NCI-H1048 (cell line): ENCODE measurements at regions not wholly inside any gene's neighbourhood (a gene's known extent, or its start where the extent isn't known, plus 50 kb on each side); places are given as distances from the start of the nearest gene placed in this dataset.

Experiments
- DNase-seq: peaks from one replicate; lab custom pipeline; 2025; lab: John Stamatoyannopoulos, UW

DNA sequence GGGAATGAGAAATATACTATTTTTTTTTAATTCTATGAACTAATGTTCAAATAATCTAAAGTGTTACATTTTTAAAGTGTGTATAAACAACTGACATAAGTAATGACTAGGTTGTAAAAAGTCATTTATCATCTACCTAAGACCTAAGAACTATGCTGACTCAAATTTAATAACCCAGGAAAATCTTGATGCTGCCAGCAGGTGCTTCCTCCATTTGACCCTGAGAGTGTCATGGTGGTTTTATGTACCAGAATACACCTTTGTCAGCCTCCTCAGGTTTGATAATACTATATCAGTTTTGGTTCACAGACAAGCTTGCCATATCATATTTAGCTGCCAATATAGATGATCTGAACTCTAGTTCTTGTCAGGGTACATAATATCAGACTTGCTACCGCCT is 1151.2 kb downstream of the PCDH17 start:
- DNase-seq: no peak

GRCh38 chr13:58792854-58793253 is 1161.3 kb downstream of the PCDH17 start:
- no peak for DNase-seq

- no peak for DNase-seq
Measured at GRCh38 chr13:58795715-58796114, 1164.2 kb downstream of the PCDH17 start.

- no peak for DNase-seq
Measured at GRCh38 chr13:58804832-58805231, 1173.3 kb downstream of the PCDH17 start.

DNA sequence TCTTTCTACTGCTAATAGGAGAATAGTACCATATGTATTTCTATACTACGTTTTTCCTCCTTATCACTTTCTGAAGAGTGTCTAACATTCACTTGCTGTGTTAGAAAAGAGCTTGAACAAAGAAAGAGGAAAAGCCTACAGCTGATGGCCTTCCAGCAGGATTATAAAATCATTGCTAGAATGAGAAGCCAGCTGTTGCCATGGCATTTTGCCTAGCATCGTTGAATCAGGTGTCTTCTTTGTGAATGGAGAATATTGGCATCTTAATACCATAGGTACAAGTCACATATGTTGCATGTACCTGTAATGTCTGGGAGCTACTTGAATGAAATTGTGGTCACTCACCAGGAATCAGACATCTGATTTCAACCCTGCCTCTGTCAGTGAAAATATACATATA is 1174.9 kb downstream of the PCDH17 start:
- no peak for DNase-seq

GRCh38 chr13:58823701-58824100 is 1192.2 kb downstream of the PCDH17 start:
- no peak for DNase-seq

DNA sequence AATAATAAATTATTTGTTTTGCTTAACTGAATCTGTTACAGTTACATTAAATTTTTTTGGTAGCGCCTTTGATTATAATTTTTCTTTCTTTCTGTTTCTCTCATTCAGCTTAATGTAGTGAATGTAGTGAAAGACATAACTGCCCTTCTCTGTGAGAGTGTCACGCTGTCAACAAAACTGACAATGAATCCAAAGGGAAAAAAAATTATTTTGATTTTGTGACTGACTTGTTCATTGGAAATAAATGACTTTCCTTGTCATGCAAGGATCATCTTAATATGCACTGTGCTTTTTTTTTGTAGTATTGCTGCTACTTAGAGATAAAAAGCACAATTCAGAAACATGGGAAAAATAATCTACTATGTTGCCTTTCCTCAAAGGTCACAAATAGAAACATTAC is 1196.4 kb downstream of the PCDH17 start:
- no peak for DNase-seq

GRCh38 chr13:58830841-58831240 is 1199.3 kb downstream of the PCDH17 start:
- DNase-seq: no peak

- DNase-seq: no peak
Measured at GRCh38 chr13:58838615-58839014, 1207.1 kb downstream of the PCDH17 start.

DNA sequence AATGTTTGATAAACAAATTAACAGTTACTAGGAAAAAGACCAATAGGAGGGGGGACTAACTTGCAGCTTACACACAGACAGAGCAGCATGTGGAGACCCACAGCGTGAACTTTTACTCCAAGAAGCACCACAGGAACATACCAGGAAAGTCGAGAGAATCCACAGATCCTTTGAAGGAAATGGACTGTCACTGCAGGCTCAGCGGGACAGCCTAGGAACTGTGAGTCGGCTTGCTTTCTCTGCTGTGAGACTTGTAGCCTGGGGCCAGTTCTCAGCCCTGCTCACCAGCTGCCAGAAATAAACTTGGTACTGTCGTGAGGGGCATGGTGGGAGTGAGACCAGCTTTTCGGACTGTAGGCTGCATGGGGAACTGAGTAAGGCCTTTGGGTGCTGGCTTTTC is 1211.5 kb downstream of the PCDH17 start:
- DNase-seq: no peak

- DNase-seq: no peak
Measured at GRCh38 chr13:58843567-58843966, 1212.0 kb downstream of the PCDH17 start.

DNA sequence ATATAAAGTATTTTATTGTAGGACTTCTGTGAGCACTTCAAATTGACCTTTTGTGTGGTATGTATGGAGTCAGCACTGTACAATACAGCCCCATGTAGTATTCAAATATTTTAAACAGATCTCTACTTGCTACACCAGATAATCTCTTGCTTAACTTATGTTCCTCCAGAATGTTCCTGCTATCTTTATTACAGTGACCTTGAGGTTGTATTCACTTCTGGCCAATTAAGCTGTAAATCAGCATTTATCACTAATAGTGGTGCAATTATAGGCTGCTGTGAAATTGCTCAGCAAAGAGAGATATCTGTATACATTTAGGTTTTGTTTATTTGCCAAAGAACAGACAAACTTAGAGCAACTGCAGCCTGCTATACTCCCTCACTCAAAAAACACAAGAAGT is 1218.6 kb downstream of the PCDH17 start:
- DNase-seq: no peak

GRCh38 chr13:58852076-58852475 is 1220.5 kb downstream of the PCDH17 start:
- DNase-seq: no peak

DNA sequence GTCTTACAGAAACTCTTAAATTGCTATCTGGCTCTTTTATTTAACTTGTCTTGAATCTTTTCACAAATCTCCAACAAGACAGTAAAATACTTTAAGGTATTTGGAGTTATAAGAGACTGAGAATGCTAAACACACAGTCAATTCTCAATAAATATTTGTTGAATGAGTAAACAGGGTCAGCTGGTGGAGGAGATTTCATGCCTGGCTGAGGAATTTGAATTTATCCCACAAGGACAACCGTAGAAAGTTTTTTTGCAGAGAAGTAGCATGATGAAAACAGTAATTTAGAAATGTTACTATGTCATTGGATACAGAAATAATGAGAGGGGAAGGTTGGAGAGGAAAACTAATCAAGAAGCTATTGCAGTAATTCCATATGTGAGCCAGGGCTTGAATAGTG is 1223.7 kb downstream of the PCDH17 start:
- no peak for DNase-seq

GRCh38 chr13:58858870-58859371 is 1227.4 kb downstream of the PCDH17 start:
- DNase-seq: no peak

DNA sequence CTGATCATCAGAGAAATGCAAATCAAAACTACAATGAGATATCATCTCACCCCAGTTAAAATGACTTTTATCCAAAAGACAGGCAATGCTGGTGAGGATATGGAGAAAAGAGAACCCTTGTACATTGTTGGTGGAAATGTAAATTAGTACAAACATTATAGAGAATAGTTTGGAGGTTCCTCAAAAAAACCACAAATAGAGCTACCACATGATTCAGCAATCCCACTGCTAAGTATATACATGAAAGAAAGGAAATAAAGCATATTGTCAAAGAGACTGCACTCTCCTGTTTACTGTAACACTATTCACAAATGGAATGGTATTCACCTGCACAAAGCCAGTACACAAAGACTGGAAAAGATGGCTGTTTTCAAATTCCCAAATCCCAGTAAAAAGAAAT is 1233.7 kb downstream of the PCDH17 start:
- DNase-seq: no peak

GRCh38 chr13:58869566-58869965 is 1238.0 kb downstream of the PCDH17 start:
- no peak for DNase-seq

GRCh38 chr13:58876473-58876872 is 1244.9 kb downstream of the PCDH17 start:
- no peak for DNase-seq

- DNase-seq: no peak
Measured at GRCh38 chr13:58879114-58879513, 1247.6 kb downstream of the PCDH17 start.

- DNase-seq: no peak
Measured at GRCh38 chr13:58882516-58882915, 1251.0 kb downstream of the PCDH17 start.

DNA sequence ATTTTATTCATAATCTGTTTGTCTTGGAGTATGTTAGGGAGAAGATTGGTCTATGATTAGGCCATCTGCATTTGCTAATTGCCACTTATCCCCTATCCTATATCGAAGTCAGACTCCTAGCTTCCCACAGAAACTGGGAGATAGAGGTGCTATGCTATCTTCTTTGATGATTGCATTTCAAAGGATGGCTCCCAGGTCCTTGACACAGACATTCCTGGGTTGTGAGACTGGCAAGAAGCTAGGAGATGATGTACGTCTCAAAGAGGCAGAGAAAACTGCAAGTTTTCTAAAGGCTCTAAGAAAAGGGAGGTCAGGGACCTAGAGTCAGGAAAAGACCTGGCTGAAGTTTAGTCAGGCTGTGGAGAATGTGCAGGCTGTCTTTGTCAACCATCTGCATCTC is 1251.9 kb downstream of the PCDH17 start:
- no peak for DNase-seq

- no peak for DNase-seq
Measured at GRCh38 chr13:58884353-58885209, 1253.0 kb downstream of the PCDH17 start.

DNA sequence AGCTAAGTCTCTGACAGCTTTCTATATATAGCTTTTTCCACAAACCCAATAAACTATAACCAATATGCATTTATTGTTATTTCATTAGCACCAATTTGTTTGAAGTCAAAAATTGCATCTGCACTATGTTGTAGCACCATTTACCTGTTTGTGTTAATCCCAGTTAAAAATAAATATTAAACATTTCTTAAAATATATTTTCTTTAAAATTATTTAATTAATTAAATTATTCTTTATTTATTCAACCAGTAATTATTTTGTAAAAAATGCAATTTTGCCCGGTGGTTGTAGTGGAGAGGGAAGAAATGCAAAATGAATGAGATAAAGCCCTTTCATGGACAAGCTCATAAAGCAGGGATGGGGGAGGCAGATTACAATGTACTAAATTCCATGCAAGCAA is 1257.9 kb downstream of the PCDH17 start:
- no peak for DNase-seq

DNA sequence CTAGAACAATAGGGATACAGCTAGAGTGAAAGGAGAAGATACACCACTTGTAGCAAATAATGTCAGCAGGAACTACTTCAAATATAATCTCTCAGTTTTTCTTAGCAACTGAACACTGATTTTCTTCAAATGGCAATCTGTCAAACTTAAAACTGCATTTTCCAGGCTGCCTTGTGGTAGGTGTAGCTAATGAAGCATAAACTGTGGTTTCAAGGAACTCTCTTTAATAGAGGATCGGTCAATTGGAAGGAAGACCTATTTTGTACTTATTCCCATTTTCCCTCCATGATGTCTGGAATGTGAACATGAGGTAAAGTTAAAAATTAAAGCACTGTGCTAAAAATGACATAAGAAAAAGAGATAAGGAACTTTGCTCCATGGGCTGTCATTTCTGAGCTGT is 1261.9 kb downstream of the PCDH17 start:
- no peak for DNase-seq
